Neuronal stem cell (in vitro differentiated cells): ENCODE measurements at regions not wholly inside any gene's neighbourhood (a gene's known extent, or its start where the extent isn't known, plus 50 kb on each side); places are given as distances from the start of the nearest gene placed in this dataset.
A peak's percentile ranks its signal among the peaks of the same experiment; 100 is the strongest.

Source experiments
- DNase-seq: peaks from one replicate; pipeline ENCODE4 v3.0.0-alpha.2; 2013; ENCODE audit warnings: low spot score
- H2AFZ ChIP-seq: one replicate; pipeline ENCODE4 v1.6.1; 2013; ENCODE audit warnings: mild to moderate bottlenecking, low read length, inconsistent platforms
- H2AK5ac ChIP-seq: 2 replicates; pipeline ENCODE4 v1.6.1; 2013; ENCODE audit warnings: low read depth, mild to moderate bottlenecking, inconsistent platforms, low read length, moderate library complexity, mixed read lengths
- H2BK120ac ChIP-seq: 2 replicates; pipeline ENCODE4 v1.6.1; 2013; ENCODE audit warnings: low read depth, mild to moderate bottlenecking, inconsistent platforms, low read length, moderate library complexity, mixed read lengths
- H2BK12ac ChIP-seq: one replicate; pipeline ENCODE4 v1.6.1; 2013; ENCODE audit warnings: low read length, inconsistent platforms
- H2BK15ac ChIP-seq: 2 replicates; pipeline ENCODE4 v1.6.1; 2013; ENCODE audit warnings: mild to moderate bottlenecking, low read length, inconsistent platforms, mixed read lengths
- H2BK5ac ChIP-seq: one replicate; pipeline ENCODE4 v1.6.1; 2013; ENCODE audit warnings: inconsistent platforms, mild to moderate bottlenecking, low read length, moderate library complexity
- H3K14ac ChIP-seq: one replicate; pipeline ENCODE4 v1.6.1; 2013; ENCODE audit warnings: low read length, inconsistent platforms
- H3K18ac ChIP-seq: 2 replicates; pipeline ENCODE4 v1.6.1; 2013; ENCODE audit warnings: low read length, inconsistent platforms
- H3K23ac ChIP-seq: 2 replicates; pipeline ENCODE4 v1.6.1; 2013; ENCODE audit warnings: low read depth, mild to moderate bottlenecking, mixed read lengths, low read length, inconsistent platforms; ENCODE audit not compliant: poor library complexity
- H3K27ac ChIP-seq: replicated peaks from 3 replicates; pipeline ENCODE4 v1.5.1; 2013; ENCODE audit warnings: low read length, inconsistent platforms
- H3K27me3 ChIP-seq, 3 experiments: 2 replicates each; pipeline ENCODE4 v1.6.1; 2013; ENCODE audit warnings: low read length in 3 of 3, mild to moderate bottlenecking in 2 of 3, inconsistent platforms in 1 of 3, low read depth in 1 of 3, mixed read lengths in 1 of 3, moderate library complexity in 1 of 3; ENCODE audit not compliant: control insufficient read depth in 3 of 3, insufficient read depth in 3 of 3
- H3K36me3 ChIP-seq, 2 donors: replicated peaks in 1 of 2; 2 replicates each; pipeline ENCODE4 v1.6.1; 2013; ENCODE audit warnings: low read length in 2 of 2; ENCODE audit not compliant: control insufficient read depth in 2 of 2, insufficient read depth in 2 of 2
- H3K4ac ChIP-seq: 2 replicates; pipeline ENCODE4 v1.6.1; 2013; ENCODE audit warnings: inconsistent platforms, mild to moderate bottlenecking, low read length, moderate library complexity
- H3K4me1 ChIP-seq, 2 donors: 1 replicate in 1 of 2; 2 replicates in 1 of 2; pipeline ENCODE4 v1.6.1; 2013; ENCODE audit warnings: low read length in 2 of 2, low read depth in 1 of 2; ENCODE audit not compliant: control insufficient read depth in 2 of 2, insufficient read depth in 1 of 2
- H3K4me2 ChIP-seq: one replicate; pipeline ENCODE4 v1.6.1; 2013; ENCODE audit warnings: mild to moderate bottlenecking, low read length, inconsistent platforms; ENCODE audit not compliant: insufficient read depth, poor library complexity, severe bottlenecking
- H3K4me3 ChIP-seq, 2 donors: 2 replicates each; pipeline ENCODE4 v1.5.1; 2013; ENCODE audit warnings: low read length in 2 of 2, mild to moderate bottlenecking in 2 of 2, inconsistent platforms in 1 of 2, moderate library complexity in 1 of 2
- H3K79me1 ChIP-seq: one replicate; pipeline ENCODE4 v1.6.1; 2013; ENCODE audit warnings: low read depth, mild to moderate bottlenecking, inconsistent platforms, low read length, moderate library complexity
- H3K9ac ChIP-seq: one replicate; pipeline ENCODE4 v1.6.1; 2013; ENCODE audit warnings: mild to moderate bottlenecking, low read depth, low read length, inconsistent platforms; ENCODE audit not compliant: poor library complexity
- H3K9me3 ChIP-seq, 2 donors: replicated peaks in 1 of 2; 2 replicates each; pipeline versions ENCODE3 to v1.6.1; 2013; ENCODE audit warnings: low read length in 2 of 2, mild to moderate bottlenecking in 2 of 2, inconsistent platforms in 1 of 2, low read depth in 1 of 2, mixed read lengths in 1 of 2, moderate library complexity in 1 of 2; ENCODE audit not compliant: control insufficient read depth in 2 of 2, insufficient read depth in 1 of 2
- H4K8ac ChIP-seq: one replicate; pipeline ENCODE4 v1.6.1; 2013; ENCODE audit warnings: low read depth, mild to moderate bottlenecking, inconsistent platforms, low read length, moderate library complexity
- H4K91ac ChIP-seq: one replicate; pipeline ENCODE4 v1.6.1; 2013; ENCODE audit warnings: low read length, low read depth, mild to moderate bottlenecking, inconsistent platforms; ENCODE audit not compliant: poor library complexity
- WGBS, 2 donors: extraction: QIAGEN DNeasy Blood & Tissue Kit; methylation state at CpG; one replicate each; pipeline ENCODE4 v1.1.7; 2013; ENCODE audit warnings: missing lambda C conversion rate in 2 of 2, mixed read lengths in 1 of 2; ENCODE audit not compliant: insufficient read length in 2 of 2, insufficient replicate concordance in 1 of 2; ENCODE audit errors: extremely low coverage in 2 of 2; 5-methylcytosine and 5-hydroxymethylcytosine counted together

DNA sequence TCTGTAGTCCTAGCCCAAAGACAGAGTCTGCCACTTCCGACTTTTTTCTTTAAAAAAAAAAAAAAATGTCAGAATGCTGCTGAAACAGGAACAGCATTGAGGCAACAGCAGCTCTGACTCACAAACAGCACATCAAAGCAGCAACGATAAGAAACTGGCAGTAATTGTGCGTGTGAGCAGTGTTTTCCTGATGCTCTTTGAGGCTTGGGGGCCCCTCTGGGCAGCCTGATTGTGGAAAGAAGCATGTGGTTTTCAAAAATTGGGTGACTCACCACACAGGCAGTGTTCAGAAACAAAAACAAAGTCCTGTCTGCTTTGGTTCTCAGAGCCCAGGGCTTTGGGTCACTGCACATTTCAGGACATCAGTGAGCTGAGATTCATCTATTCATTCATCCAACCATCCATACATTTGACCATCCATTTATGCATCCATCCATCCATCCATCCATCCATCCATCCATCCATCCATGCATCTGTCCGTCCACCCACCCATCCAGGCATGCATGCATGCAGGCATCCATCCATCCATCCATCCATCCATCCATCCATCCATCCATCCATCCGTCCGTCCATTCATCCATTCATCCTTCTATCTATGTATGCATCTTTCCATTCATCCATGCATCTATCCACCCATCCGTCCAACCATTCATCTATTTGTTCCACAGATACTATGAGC lies 308.4 kb downstream of the RPLP1 start:
- Histone ChIP-seq H3K79me1 (no peaks in the 10 kb centered on the region), H2BK15ac (no peak overlapping the region), H2BK5ac (no peak overlapping the region), H2BK12ac (no peak overlapping the region), H2BK120ac (no peak overlapping the region), H3K9ac (no peak overlapping the region), H3K9me3 (no peaks in the 10 kb centered on the region), H4K91ac (no peak overlapping the region), H2AFZ (no peak overlapping the region), H3K4me2 (no peak overlapping the region), H3K14ac (no peak overlapping the region), H2AK5ac (no peak overlapping the region), H3K4ac (no peak overlapping the region), H3K27me3 (no peaks in the 10 kb centered on the region), H3K18ac (no peak overlapping the region), H3K4me3 (no peak overlapping the region), H3K36me3 (no peaks in the 10 kb centered on the region), H3K27ac (no peak overlapping the region), H4K8ac (peak overlapping the region; percentile 45), H3K23ac (no peak overlapping the region), H3K4me1 (no peaks in the 10 kb centered on the region)
- no CpG with 5 or more reads among the region's 7 CpGs for WGBS, 2 donors
- DNase-seq, result no peak

DNA sequence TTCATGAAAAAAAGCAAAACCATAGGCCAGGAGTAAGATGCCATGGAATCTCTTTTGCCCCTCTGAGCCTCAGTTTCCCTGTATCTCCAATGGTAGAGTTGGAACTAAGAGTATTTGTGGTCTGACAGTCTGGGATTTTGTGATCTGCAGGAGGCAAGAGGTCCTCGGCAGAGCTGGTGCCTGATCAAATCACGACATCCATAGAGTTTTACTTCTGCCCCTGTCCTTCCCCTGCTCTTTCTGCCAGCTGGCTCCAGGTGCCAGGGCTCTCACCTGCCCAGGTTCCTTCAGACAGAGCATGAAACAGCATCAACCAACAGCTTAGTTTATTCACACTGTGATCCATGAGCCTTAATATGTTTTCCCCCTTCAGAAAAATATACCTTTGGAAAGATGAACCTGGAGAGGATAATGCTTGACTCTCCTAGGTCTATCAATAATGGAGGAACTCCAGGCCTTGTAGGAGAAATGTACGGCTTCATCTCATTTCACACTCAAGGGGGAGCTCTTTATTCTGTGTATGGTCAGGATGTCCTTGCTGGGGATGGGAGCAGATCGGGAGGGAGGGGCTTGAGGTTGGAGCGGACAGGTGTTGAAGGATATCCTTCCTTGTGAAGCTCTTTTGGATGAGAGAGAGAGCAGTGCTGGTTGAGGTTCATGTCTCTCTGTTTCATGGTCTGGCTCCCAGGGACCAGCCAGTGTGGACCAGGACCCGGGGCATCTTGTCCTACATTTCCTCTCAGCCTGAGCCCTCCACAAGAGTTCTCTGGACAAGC lies 309.9 kb downstream of the RPLP1 start:
- Histone ChIP-seq H3K18ac (no peak overlapping the region), H2BK15ac (no peak overlapping the region), H2BK120ac (no peak overlapping the region), H3K4me1 (no peaks in the 10 kb centered on the region), H4K8ac (no peak overlapping the region), H3K14ac (no peak overlapping the region), H2AK5ac (no peak overlapping the region), H3K36me3 (no peaks in the 10 kb centered on the region), H3K4me3 (no peak overlapping the region), H3K4ac (no peak overlapping the region), H3K4me2 (no peak overlapping the region), H4K91ac (no peak overlapping the region), H3K27me3 (no peaks in the 10 kb centered on the region), H3K79me1 (no peaks in the 10 kb centered on the region), H3K23ac (no peak overlapping the region), H2BK12ac (no peak overlapping the region), H2AFZ (no peak overlapping the region), H3K9me3 (no peaks in the 10 kb centered on the region), H3K27ac (no peak overlapping the region), H2BK5ac (no peak overlapping the region), H3K9ac (no peak overlapping the region)
- no peak for DNase-seq
- WGBS, 2 donors, result no CpG with 5 or more reads among the region's 6 CpGs

GRCh38 chr15:69763831-69764230 lies 311.2 kb downstream of the RPLP1 start:
- Histone ChIP-seq H3K9ac (no peak overlapping the region), H3K79me1 (no peaks in the 10 kb centered on the region), H3K27me3 (no peaks in the 10 kb centered on the region), H2BK5ac (no peak overlapping the region), H3K36me3 (no peaks in the 10 kb centered on the region), H4K91ac (no peak overlapping the region), H2BK120ac (no peak overlapping the region), H4K8ac (no peak overlapping the region), H3K9me3 (no peaks in the 10 kb centered on the region), H3K27ac (no peak overlapping the region), H2AK5ac (no peak overlapping the region), H3K4ac (no peak overlapping the region), H3K23ac (no peak overlapping the region), H2BK12ac (no peak overlapping the region), H3K14ac (no peak overlapping the region), H3K4me1 (no peaks in the 10 kb centered on the region), H3K18ac (peak overlapping the region; percentile 86), H2BK15ac (no peak overlapping the region), H3K4me3 (no peak overlapping the region), H3K4me2 (no peak overlapping the region), H2AFZ (no peak overlapping the region)
- DNase-seq, result no peak
- no CpG with 5 or more reads among the region's 3 CpGs for WGBS, 2 donors

- Histone ChIP-seq H3K27me3 (no peaks in the 10 kb centered on the region), H3K23ac (no peak overlapping the region), H2BK120ac (no peak overlapping the region), H3K4me1 (peaks cover 0 to 2% of the 10 kb centered on the region in 2 donors), H3K4me2 (no peak overlapping the region), H3K4me3 (no peak overlapping the region), H3K36me3 (no peaks in the 10 kb centered on the region), H3K79me1 (no peaks in the 10 kb centered on the region), H3K9ac (no peak overlapping the region), H2BK5ac (no peak overlapping the region), H3K27ac (no peak overlapping the region), H3K9me3 (no peaks in the 10 kb centered on the region), H2BK12ac (no peak overlapping the region), H3K18ac (no peak overlapping the region), H4K8ac (no peak overlapping the region), H4K91ac (no peak overlapping the region), H2BK15ac (no peak overlapping the region), H2AFZ (no peak overlapping the region), H2AK5ac (no peak overlapping the region), H3K14ac (no peak overlapping the region), H3K4ac (no peak overlapping the region)
- DNase-seq, result no peak
These were observed 313.5 kb downstream of the RPLP1 start for GRCh38 chr15:69766156-69766555.
